GM10248 (cell line): ENCODE measurements at regions not wholly inside any gene's neighbourhood (a gene's known extent, or its start where the extent isn't known, plus 50 kb on each side); places are given as distances from the start of the nearest gene placed in this dataset.

Experiments
- CTCF ChIA-PET: fragments of 300-600 bp; sonication (Branson Sonifier 250); formaldehyde crosslinking; extraction: SDS; loops from one replicate; lab custom pipeline; 2021; ENCODE audit warnings: antibody characterized with exemption; lab: Yijun Ruan, JAX
- POLR2A ChIA-PET: fragments of 350-650 bp; sonication (Branson Sonifier 250); formaldehyde crosslinking; extraction: SDS; loops from one replicate; lab custom pipeline; 2020; ENCODE audit warnings: antibody characterized with exemption; lab: Yijun Ruan, JAX
- DNase-seq: peaks from one replicate; pipeline ENCODE4 v3.0.0; 2012; ENCODE audit errors: extremely low spot score
- CTCF ChIP-seq: IDR thresholded peaks from 2 replicates; pipeline ENCODE4 v1.5.1; 2012; ENCODE audit warnings: mild to moderate bottlenecking, low read depth; ENCODE audit errors: extremely low read depth, missing control alignments, control extremely low read depth

GRCh38 chr13:22765547-22765946, 415.2 kb upstream of the SGCG start:
- DNase-seq = no peak
- ChIA-PET POLR2A (no interaction called here), CTCF (interaction anchor here (1.4 kb wide), 1 partner anchor 9 kb away, joined by 4 read pairs; no protein-coding TSS in a partner anchor)
- TF ChIP-seq CTCF = no peak

GRCh38 chr13:22770891-22771290, 409.9 kb upstream of the SGCG start:
- ChIA-PET CTCF (no interaction called here), POLR2A (no interaction called here)
- no peak for TF ChIP-seq CTCF
- DNase-seq = no peak

- POLR2A ChIA-PET = no interaction called here
- no peak for DNase-seq
- CTCF ChIA-PET = interaction anchor here (1.6 kb wide), 1 partner anchor 8 kb away, joined by 4 read pairs; no protein-coding TSS in a partner anchor
- no peak for TF ChIP-seq CTCF
These were observed 407.3 kb upstream of the SGCG start for GRCh38 chr13:22773465-22773864.

- ChIA-PET CTCF (no interaction called here), POLR2A (no interaction called here)
- no peak for TF ChIP-seq CTCF
- no peak for DNase-seq
These were observed 404.2 kb upstream of the SGCG start for GRCh38 chr13:22776394-22777186.

- CTCF ChIA-PET = no interaction called here
- TF ChIP-seq CTCF = no peak
- no peak for DNase-seq
- POLR2A ChIA-PET = no interaction called here
These were observed 403.6 kb upstream of the SGCG start for GRCh38 chr13:22777207-22777606.

- no peak for DNase-seq
- CTCF ChIA-PET = no interaction called here
- no peak for TF ChIP-seq CTCF
- POLR2A ChIA-PET = no interaction called here
These were observed 391.7 kb upstream of the SGCG start for GRCh38 chr13:22789027-22789593.
